GM21529 (cell line): ENCODE measurements at regions not wholly inside any gene's neighbourhood (a gene's known extent, or its start where the extent isn't known, plus 50 kb on each side); places are given as distances from the start of the nearest gene placed in this dataset.

Source experiments
- ATAC-seq: cut with Tn5 transposase; IDR thresholded peaks from one replicate; pipeline ENCODE4 v1.9.1; 2021; ENCODE audit not compliant: unreplicated experiment

DNA sequence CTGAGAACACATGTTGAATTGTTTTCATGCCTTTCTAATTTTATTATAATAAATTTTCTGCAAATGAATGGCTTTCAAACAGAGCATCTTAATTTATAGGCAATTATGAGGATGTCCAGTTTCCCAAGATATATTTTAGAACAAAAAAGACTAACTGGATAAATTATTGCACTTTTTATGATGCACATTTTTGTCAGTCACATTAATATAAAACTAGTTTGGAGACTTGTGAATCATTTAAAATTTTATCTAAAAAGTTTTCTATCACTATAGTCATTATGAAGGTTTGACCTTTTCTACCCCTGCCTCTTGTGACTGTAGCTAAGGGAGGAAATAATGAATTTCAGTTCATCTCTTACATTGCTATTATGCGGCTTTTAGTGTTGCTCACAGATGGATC lies 393.8 kb downstream of the TAF11L14 start:
- no peak for ATAC-seq

- no peak for ATAC-seq
Measured at GRCh38 chr5:18032744-18033143, 398.5 kb downstream of the TAF11L14 start.

GRCh38 chr5:18036531-18036930 lies 402.3 kb downstream of the TAF11L14 start:
- ATAC-seq: no peak

- ATAC-seq: no peak
Measured at GRCh38 chr5:18037718-18038117, 403.5 kb downstream of the TAF11L14 start.

GRCh38 chr5:18043344-18043743 lies 409.1 kb downstream of the TAF11L14 start:
- ATAC-seq: no peak

DNA sequence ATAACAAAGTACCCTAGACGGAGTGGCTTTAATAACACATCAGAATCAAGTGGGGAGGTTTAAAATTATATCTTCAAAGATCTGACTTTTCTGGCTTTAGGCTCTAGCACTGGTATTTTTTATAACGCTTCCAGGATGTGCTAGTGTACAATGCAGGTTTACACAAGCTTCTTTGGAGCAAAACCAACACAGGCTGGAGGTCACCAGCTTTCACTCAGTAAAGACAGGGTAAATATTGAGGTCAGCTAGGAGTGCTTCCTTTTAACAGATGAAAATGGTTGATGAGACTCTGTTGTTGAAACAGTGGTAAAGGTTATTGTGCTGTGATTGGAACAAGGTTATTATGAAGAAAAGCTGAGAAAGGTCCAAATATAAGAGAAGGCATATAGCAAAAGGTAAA lies 414.2 kb downstream of the TAF11L14 start:
- no peak for ATAC-seq

GRCh38 chr5:18050345-18050744 lies 416.1 kb downstream of the TAF11L14 start:
- ATAC-seq: no peak

- no peak for ATAC-seq
Measured at GRCh38 chr5:18050776-18051175, 416.5 kb downstream of the TAF11L14 start.

DNA sequence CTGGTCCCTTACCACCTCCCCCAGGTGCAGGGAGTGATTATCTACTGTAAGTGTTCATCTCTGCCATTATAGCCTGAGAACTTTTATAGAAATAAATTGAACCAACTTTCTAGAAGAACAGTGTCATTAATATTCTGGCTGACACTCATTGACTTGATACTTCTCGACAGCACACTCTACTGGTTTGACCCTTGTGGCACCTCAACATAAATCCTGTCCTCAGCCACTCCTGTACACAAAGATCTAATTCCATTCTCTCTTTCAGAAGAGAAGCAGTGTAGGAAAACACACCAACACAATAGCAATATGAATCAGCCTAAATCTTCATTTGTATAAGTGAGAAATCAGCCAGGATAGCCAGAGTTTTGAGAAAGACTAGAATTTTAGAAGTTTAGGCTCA lies 417.7 kb downstream of the TAF11L14 start:
- no peak for ATAC-seq

DNA sequence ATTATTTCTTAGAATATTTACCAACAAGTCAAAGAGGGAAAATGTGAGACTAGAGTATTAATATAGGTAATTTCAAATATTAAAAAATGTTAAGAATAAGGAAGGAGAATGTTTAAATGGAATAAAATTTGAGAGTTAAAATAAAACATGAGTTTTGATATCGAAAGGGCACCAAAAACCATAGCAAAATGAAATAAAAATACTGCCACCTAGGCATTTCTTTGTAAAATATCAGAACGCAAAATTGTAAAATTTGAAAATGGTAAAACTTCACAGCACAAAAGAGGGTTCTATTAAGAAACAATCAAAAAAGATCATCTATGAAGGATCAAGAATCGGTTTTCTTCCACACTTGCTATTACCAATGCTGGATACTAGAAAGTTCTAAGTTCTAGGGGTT lies 418.3 kb downstream of the TAF11L14 start:
- ATAC-seq: no peak

- ATAC-seq: no peak
Measured at GRCh38 chr5:18057725-18058124, 423.5 kb downstream of the TAF11L14 start.

DNA sequence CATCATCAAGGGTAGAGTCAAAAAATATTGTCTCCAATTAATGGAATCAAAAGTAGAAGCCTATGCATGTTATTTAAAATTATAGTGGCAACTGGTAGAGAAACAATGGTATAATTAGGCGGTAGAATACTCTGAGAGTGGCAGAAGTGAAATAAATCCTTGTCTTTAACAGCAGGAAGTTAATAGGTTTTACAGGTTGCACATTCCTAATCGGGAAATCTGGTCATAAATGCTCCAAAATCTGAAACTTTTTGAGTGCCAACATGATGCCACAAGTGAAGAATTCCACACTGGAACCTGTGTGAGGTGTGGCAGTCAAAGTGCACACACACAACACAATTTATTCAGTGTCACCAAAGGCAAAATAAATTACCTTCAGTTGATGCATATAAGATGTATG lies 433.4 kb downstream of the TAF11L14 start:
- no peak for ATAC-seq

- no peak for ATAC-seq
Measured at GRCh38 chr5:18068826-18069225, 434.6 kb downstream of the TAF11L14 start.

DNA sequence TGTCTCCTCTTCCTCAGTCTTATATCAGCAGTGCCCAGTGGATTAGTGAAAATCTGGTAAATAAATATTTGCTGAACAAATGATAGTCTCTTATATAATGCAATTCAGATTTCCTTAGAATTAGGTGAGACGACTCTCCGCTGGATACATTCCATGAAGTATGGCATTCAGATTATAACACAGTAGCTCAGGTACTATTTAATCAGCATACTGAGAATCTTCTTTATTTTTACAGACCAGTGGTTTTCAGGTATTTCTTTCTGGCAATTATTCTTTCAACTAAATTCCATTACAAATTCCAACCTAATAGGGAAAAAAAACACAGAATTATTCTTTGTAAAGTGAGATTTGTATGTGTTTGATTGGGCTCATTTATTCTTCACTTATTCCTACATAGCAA lies 435.5 kb downstream of the TAF11L14 start:
- no peak for ATAC-seq

GRCh38 chr5:18072600-18072999 lies 438.3 kb downstream of the TAF11L14 start:
- no peak for ATAC-seq

DNA sequence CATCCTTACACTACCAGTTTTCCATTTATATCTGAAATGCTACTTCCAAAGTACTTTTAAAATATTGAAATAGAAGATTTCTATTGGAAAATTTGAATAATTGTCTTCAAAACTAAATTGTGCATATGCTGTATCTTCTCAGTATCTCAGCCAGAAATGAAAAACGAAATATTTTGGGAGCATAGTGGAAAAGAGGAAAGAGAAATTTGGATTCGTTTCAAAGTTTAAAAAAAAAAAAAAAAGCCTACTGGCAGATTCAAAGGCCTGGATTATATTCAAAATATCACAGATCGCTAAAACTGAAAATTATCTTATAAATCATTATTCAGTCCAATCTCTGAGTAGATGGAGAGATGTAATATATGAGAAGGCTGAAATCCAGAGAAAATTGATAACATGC lies 440.7 kb downstream of the TAF11L14 start:
- no peak for ATAC-seq

DNA sequence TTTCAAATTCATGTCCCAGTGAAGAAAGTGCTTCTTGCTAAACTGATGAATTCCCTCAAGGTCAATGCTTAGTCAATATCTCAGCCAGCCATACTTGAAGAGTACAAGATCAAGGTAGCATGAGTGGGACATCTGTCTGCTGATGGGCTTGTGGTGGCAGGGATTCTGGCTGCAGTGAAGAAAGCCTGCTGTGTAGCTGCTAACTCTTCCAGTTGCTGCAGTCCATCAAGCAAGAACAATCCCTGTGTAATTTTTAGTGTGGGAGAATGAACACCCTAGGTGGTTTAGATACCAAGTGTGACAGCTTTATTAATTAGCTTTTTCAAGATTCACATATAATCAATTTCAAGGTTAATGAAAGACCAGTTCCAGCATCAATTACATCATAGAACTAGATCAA lies 443.9 kb downstream of the TAF11L14 start:
- no peak for ATAC-seq

DNA sequence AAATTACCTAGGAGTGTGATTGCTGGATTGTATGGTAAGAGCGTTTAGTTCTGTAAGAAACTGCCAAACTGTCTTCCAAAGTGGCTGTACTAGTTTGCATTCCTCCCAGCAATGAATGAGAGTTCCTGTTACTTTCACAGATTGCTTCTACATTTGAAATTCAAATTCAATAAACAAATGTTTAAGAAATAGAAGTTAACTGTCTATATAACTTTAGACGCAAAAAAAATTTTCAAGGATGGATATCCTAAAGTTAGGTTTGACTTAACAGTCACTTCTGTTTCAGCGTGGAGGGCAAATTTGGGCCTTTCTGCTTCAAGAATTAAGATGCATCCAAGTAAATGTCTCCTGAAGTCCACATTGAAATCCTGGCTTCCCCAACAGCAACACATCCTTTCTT lies 445.6 kb downstream of the TAF11L14 start:
- ATAC-seq: no peak

DNA sequence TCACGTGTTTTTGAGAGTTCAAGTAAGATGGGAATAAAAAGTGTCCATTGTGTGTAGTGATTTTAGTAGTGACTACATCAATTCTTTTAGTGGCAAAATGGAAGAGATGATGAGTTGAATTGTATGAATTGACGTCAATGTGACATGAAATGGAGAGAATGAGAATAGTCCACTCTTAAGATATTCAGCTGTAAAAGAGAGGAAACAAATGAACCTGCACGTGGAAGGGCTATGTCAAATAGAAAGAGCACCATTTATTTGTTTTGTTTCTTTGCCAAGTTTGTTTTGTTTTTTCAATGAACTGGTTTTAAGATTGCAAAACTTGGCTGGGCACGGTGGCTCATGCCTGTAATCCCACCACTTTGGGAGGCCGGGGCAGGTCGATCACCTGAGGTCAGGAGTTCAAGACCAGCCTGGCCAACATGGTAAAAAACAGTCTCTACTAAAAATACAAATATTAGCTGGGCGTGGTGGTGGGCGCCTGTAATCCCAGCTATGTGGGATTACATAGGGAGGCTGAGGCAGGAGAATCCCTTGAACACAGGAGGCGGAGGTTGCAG lies 453.8 kb downstream of the TAF11L14 start:
- no peak for ATAC-seq

DNA sequence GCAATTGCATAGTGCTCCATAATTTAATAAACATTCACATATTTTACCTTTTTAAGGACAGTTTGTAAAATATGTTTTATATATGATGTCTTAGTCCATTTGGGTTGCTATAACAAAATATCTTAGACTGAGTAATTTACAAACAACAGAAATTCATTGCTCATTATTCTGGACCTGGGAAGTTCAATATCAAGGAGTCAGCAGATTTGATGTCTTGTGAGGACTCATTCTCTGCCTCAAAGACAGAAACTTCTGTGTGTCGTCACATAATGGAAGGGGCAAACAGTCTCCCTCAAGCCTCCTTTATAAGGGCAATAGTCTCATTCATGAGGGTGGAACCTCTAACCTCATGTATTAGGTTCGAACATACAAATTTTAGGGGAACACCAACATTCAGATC lies 455.9 kb downstream of the TAF11L14 start:
- no peak for ATAC-seq

DNA sequence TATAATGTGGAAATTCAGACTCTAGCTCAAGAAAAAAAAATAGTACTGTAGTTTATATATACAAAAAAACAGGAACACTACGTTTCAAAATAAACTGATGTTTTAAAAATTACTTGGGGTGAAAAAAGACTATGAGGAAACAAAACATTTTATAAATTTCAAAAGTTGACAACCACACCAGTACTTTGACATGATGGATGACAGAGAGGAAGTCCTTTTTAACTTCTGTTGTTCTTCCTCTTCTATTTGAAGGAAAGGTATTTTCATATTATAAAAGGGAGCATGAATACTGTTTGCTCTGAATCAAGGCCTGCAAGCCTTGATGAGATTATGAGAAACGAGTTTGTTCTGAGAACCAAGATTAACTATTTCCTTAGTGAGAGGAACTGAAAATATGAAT lies 456.9 kb downstream of the TAF11L14 start:
- no peak for ATAC-seq

- ATAC-seq: no peak
Measured at GRCh38 chr5:18091758-18092157, 457.5 kb downstream of the TAF11L14 start.

DNA sequence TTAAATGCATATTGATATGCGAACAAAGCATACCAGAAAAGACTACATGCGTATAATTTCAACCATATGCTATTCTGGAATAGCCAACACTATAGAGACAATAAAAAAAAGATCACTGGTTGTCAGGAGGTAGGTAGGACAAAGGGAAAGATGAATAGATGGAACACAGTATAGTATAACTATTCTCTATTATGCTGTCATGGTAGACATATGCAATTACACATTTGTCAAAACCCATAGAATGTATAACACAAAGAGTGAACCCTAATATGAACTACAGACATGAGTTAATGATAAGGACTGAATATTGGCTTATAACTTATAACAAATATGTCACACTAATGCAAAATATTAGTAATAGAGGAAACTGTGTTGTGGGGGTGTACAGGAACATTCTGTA lies 460.8 kb downstream of the TAF11L14 start:
- ATAC-seq: no peak

- ATAC-seq: no peak
Measured at GRCh38 chr5:18097817-18098216, 463.6 kb downstream of the TAF11L14 start.
